Peyer's patch (tissue), 4 donors: ENCODE measurements at regions not wholly inside any gene's neighbourhood (a gene's known extent, or its start where the extent isn't known, plus 50 kb on each side); places are given as distances from the start of the nearest gene placed in this dataset.

ENCODE experiments used
- DNase-seq, 3 donors: peaks; one replicate each; pipeline ENCODE4 v3.0.0-alpha.2; 2017 to 2019
- H3K27ac ChIP-seq, 4 donors: fragments of 200-600 bp; sonication (generic); one replicate each; pipeline ENCODE4 v1.5.1; 2016 to 2019
- H3K27me3 ChIP-seq, 2 donors: fragments of 200-600 bp; sonication (generic); one replicate each; pipeline ENCODE4 v1.5.1; 2019
- H3K36me3 ChIP-seq, 3 donors: fragments of 200-600 bp; sonication (generic); one replicate each; pipeline ENCODE4 v1.5.1; 2016 to 2019
- H3K4me1 ChIP-seq, 4 donors: fragments of 200-600 bp; sonication (generic); one replicate each; pipeline ENCODE4 v1.5.1; 2016 to 2019
- H3K4me3 ChIP-seq, 4 donors: fragments of 200-600 bp; sonication (generic); 1 replicate in 3 of 4; 2 replicates in 1 of 4; pipeline ENCODE4 v1.5.1; 2016 to 2019; ENCODE audit warnings: mild to moderate bottlenecking in 1 of 4
- H3K9me3 ChIP-seq, 4 donors: fragments of 200-600 bp; sonication (generic); one replicate each; pipeline ENCODE4 v1.5.1; 2016 to 2019; ENCODE audit warnings: mild to moderate bottlenecking in 1 of 4
- CTCF ChIP-seq, 6 experiments: fragments of 450-650 bp in 4 of 6; fragments of 200-600 bp in 2 of 6; sonication (generic) in 1 of 6; IDR thresholded peaks; one replicate each; pipeline ENCODE4 v1.5.1; 2017 to 2019; ENCODE audit warnings: antibody characterized with exemption in 6 of 6, mild to moderate bottlenecking in 3 of 6, moderate library complexity in 1 of 6
- POLR2A ChIP-seq, 2 donors: fragments of 450-650 bp; IDR thresholded peaks; one replicate each; pipeline ENCODE4 v1.5.1; 2017; ENCODE audit warnings: antibody characterized with exemption in 2 of 2, mild to moderate bottlenecking in 2 of 2, moderate library complexity in 2 of 2

- no peaks in the 10 kb centered on the region for H3K4me1 ChIP-seq
- no peak overlapping the region for H3K27ac ChIP-seq
- no peaks in the 10 kb centered on the region for H3K36me3 ChIP-seq
- no peaks in the 10 kb centered on the region for H3K27me3 ChIP-seq
- no peak for TF ChIP-seq CTCF (IDR thresholded peaks at IDR 0.05)
- TF ChIP-seq POLR2A (IDR thresholded peaks at IDR 0.05) = no peak
- DNase-seq = no peak
- no peaks in the 10 kb centered on the region for H3K9me3 ChIP-seq
- no peak overlapping the region for H3K4me3 ChIP-seq
These were observed 193.5 kb downstream of the MYLK4 start for GRCh38 chr6:2557181-2557720.

- Histone ChIP-seq H3K36me3 (no peaks in the 10 kb centered on the region), H3K4me3 (no peak overlapping the region), H3K4me1 (no peaks in the 10 kb centered on the region), H3K27ac (no peak overlapping the region), H3K27me3 (no peaks in the 10 kb centered on the region), H3K9me3 (no peaks in the 10 kb centered on the region)
- TF ChIP-seq CTCF (IDR thresholded peaks at IDR 0.05) = no peak
- no peak for DNase-seq
These were observed 194.0 kb downstream of the MYLK4 start for GRCh38 chr6:2556761-2557160.

- Histone ChIP-seq H3K27me3 (no peaks in the 10 kb centered on the region), H3K4me3 (no peak overlapping the region), H3K9me3 (no peaks in the 10 kb centered on the region), H3K27ac (no peak overlapping the region), H3K4me1 (no peaks in the 10 kb centered on the region), H3K36me3 (no peaks in the 10 kb centered on the region)
- no peak for DNase-seq
- TF ChIP-seq POLR2A (IDR thresholded peaks at IDR 0.05) (no peak), CTCF (IDR thresholded peaks at IDR 0.05) (no peak)
These were observed 196.0 kb downstream of the MYLK4 start for GRCh38 chr6:2554651-2555260.

- Histone ChIP-seq H3K9me3 (no peaks in the 10 kb centered on the region), H3K27ac (no peak overlapping the region), H3K4me3 (no peak overlapping the region), H3K27me3 (no peaks in the 10 kb centered on the region), H3K4me1 (no peaks in the 10 kb centered on the region), H3K36me3 (no peaks in the 10 kb centered on the region)
- TF ChIP-seq POLR2A (IDR thresholded peaks at IDR 0.05) (no peak), CTCF (IDR thresholded peaks at IDR 0.05) (no peak)
- no peak for DNase-seq
These were observed 198.1 kb downstream of the MYLK4 start for GRCh38 chr6:2552526-2553154.

GRCh38 chr6:2551705-2552104, 199.0 kb downstream of the MYLK4 start:
- TF ChIP-seq POLR2A (IDR thresholded peaks at IDR 0.05) (no peak), CTCF (IDR thresholded peaks at IDR 0.05) (no peak)
- H3K36me3 ChIP-seq = no peaks in the 10 kb centered on the region
- H3K4me3 ChIP-seq = no peak overlapping the region
- no peaks in the 10 kb centered on the region for H3K27me3 ChIP-seq
- no peaks in the 10 kb centered on the region for H3K4me1 ChIP-seq
- DNase-seq = no peak
- H3K9me3 ChIP-seq = no peaks in the 10 kb centered on the region
- no peak overlapping the region for H3K27ac ChIP-seq
